UCSD-AML1 (cell line): ENCODE measurements at regions not wholly inside any gene's neighbourhood (a gene's known extent, or its start where the extent isn't known, plus 50 kb on each side); places are given as distances from the start of the nearest gene placed in this dataset.

Experiments used
- DNase-seq: peaks from one replicate; lab custom pipeline; 2025; ENCODE audit not compliant: unreplicated experiment; lab: John Stamatoyannopoulos, UW

DNA sequence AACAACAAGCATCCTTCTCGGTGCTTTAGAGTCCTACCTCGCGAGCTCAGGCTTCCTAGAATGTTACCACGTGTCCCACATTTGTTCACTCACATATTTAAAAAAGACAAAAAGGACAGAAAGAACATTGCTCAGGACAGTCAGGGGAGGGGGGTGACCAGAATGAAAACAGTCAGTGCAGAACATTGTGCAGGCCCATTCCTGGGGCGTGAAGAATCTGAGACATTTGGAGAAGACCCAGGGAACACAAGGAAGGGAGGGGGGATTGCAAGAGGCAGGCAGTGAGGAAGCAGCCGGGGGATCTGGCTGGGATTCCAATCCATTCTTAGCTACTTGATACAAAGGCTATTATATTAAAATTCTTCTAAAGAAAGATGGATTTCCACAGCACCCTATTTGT lies 270.4 kb upstream of the CITED2 start:
- no peak for DNase-seq

DNA sequence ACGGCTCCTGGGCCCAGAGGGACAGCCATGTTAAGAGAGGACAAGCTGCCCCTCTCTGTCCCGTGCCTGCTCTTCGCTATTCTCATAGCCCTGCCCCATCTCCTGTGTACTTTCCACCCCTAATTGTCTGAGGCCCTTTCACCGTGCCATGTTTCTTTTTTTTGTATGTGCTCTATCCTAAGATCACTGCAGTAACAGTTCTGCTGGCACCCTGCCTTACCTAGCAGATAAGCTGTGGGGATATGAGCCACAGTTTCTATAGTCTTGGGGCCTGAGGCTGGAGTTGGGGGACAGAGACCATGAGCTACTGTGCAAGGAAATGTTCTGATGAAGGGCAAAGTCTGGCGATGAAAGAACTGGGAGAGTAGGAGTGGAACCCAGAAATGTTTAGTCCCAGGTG lies 269.5 kb upstream of the CITED2 start:
- peak; percentile 10 for DNase-seq

DNA sequence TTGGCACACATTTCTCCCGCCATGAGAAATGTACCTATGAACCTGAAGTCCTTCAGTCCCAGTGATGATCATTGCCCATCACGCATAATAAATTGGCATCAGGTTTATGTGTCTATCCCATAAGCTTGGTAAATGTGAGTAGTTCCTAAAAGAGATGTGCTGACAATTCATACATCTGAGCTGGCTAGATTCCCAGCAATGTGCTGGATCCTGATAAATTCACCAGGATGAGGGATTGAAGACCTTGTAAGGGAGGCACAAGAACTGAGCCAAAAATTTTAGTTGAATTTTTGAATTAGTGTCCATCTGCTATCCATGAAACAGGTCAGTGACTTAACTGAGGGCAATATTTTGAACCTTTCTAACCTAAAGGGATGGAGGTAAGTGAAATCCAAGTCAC lies 267.9 kb upstream of the CITED2 start:
- no peak for DNase-seq

DNA sequence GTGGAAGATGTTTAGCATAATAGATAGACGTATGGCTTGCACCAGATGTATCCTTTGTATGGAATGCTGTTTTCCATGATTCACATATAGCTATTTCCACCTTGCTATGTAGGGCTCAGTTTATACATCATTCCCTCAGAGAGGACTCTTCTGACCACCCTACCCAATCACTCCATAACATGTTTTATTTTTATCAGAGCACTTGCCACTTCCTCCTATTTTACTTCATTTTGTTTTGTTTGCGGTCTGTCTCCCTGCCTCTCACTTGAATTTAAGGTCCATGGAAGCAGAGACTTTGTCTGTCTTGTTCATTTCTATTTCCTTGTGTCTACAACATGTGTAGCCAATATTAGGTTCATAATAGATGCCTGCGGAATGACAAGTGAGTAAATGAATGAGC lies 266.9 kb upstream of the CITED2 start:
- no peak for DNase-seq

DNA sequence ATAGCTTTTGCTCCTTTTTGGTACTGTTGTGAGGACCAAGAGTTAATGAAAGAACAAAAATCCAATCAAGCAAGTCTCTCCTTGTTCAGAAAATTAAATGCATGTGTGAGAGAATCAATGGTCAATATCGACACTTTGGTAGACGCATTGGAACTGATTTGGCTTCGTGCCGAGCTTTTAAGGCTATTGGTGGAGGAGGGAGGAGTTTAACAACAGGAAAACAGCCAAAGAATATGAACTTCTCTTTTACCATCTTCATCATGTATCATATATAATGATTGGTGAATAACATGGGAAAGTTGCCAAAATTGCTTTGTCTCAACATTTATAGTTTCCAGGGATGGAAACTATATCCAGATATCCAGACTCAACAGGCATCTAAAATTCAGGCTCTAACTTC lies 266.5 kb upstream of the CITED2 start:
- DNase-seq: no peak

DNA sequence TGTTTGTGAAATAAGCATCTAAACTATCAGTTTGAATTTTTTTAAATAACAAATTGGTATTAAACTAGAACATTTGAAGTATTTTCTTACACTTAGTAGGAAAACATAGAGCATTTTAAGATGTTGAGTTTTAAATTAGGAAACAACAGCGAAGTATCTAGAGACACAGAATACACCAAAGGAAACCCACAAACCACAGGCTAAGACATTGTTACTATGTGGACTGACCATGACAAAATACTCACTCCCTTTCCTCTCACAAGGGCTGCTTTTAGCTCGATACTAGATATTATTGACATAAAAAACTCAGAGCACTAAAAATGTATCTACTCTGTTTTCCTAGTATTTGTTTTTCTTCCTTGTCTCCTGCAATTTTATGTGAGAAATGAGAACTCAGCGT lies 266.0 kb upstream of the CITED2 start:
- DNase-seq: peak; percentile 11

DNA sequence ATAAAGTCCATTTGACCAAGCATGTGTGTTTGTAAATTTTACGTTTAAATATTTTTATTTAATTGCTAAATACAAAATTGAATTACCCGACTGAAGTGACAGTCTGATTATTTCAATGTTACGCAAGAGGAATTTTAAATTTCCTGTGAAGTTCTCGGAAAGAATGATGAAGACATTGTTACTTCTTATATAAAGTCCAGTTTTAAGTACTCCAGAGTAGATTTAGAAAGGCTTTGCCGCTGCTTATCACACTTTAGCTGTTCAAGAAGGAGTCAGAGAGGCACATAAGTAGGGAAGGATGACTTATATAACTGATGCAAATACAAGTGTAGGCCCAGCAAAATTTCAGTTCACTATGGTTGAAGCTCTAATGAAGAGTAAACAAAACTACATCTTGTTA lies 265.1 kb upstream of the CITED2 start:
- no peak for DNase-seq

DNA sequence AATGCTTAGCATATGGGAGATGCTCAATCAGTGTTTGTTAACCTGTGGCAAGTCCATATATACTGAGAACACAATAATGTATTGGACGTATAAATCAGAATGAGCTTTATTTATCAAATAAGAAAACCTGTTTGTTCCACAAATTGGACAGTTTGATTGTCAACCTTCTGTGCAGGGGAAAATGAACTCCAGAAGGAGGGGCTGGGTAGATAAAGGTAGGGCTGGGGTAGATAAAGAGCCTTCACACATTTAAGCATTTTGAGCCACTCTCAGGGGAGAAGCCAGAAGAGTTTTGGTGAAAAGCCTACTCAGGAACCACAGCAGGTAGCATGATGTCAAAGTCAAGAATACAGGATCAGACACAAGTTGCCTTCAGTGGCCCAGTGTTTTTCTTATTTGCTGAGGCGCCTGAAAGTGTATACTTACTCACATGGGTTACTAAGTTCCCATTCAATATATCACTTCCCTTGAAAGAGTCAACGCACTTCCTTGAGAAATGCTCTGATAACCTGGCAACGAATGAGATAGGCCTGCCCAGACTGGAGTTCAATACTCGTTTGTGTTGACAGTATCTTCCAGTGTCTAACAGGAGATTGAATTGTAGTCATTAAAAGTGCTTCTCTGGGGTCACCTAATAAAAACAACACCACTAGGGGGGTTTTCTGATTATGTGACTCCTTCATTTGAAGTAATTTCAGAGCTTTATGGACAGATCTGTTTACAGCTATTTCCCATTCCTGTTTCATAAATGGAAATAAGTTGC lies 263.9 kb upstream of the CITED2 start:
- DNase-seq: no peak

DNA sequence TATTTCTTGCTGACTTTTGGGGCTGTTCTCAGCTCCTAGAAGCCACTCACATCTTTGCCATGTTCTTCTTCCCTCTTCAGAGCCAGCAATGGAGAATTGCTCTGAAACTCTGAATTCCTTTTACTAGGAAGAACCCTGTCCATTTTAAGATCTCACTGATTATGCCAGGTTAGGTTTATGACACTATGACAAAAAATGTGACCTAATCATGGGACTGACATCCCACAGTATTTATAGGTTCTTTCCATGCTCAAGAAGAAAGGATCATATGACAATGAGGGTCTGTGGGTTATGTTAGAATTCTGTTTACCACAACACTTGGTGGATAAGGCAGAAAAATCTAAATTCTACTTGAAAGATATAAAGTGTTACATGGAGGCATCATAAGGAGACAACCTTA lies 263.3 kb upstream of the CITED2 start:
- DNase-seq: no peak

DNA sequence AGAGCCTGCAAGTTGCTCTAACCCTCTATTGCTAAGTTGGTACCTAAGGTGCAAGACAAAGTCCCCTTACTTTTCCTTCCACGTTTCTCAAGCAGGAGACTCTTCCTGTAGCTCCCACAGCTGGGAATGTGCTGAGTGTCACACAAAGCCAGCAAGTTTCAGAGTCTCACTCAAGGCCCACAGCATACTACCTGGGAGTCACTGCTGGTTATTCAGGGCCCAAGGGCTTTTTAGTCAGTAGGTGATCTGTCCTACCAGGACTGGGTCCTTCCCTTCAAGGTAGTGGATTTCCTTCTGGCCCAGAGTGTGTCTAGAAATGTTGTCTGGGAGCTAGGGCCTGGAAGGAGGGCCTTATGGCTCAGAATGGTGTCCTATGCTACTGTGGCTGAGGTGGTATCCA lies 261.9 kb upstream of the CITED2 start:
- DNase-seq: peak; percentile 14

DNA sequence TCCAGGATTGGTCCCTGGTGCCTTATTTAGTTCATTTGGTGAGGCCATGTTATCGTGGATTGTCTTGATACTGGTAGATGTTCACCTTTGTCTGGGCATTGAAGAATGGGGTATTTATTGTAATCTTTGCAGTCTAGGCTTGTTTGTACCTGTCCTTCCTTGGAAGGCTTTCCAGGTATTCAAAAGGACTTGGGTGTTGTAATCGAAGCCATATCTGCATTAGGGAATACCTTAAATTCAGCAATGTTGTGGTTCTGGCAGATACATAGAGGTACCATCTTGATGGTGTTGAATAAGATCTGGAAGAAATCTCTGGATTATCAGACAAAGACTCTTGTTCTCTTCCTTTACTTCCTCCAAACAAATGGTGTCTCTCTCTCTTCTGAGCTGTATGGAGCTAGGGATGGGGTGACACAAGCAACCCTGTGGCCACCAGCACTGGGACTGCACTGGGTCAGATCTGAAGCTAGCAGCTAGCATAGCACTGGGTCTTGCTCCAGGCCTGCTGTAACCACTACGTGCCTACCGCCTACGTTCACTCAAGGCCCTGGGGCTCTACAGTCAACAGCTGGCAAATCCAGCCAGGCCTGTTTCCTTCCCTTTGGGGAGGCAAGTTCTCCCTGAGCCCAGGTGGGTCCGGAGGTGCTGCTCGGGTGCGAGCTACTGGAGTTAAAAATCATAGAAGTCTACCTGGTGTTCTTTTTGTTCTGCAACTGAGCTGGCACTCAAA lies 261.1 kb upstream of the CITED2 start:
- DNase-seq: peak; percentile 7

DNA sequence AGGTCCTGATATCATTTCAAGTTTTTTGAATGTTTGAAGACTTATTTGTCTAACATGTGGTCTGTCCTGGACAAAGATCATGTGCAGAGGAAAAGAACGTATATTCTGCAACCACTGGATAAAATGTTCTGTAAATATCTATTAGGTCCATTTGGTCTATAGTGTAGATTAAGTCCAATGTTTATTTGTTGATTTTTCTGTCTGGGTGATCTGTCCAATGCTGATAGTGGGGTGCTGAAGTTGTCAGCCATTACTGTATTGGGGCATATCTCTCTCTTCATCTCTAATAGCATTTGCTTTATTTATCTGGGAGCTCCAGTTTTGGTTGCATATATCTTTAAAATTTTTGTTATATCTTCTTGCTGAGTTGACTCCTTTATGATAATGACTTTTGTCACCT lies 258.4 kb upstream of the CITED2 start:
- no peak for DNase-seq

DNA sequence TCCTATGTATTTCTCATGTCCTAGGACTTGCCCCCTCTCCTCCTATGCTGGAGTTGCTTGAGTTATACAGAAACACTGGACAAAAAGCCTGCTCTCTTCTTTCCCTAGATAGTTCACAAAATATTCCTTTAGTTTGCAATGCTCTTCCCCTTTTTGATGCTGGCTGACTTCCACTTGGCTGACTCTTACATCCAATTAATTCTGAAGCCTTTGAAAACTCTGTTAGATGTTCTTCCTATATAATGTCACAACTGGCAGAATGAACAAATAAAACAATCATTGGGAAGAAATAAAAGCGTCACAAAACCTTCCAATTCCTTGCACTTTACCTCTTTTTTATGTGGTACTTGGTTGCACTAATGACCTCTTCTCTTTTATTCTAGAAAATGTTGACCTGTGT lies 253.8 kb upstream of the CITED2 start:
- DNase-seq: no peak

DNA sequence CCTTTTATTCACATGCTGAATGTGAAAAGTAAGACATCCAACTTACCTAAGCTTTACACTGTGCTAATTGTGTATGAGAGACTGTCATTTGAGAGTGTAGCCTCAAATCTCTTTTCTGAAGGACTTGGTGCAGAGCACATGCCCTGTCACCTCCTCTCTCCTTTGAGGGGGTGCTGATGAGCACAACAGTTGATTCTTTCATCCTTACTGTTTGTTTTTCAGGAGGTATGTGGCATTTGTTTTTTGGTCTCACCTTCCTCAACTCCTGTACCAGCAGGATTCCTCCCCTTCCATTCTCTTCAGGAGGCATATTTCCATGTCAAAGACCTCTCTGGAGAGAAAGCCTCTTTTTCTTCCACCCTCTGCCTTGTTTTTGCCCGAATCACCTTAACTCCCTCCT lies 252.6 kb upstream of the CITED2 start:
- DNase-seq: no peak

DNA sequence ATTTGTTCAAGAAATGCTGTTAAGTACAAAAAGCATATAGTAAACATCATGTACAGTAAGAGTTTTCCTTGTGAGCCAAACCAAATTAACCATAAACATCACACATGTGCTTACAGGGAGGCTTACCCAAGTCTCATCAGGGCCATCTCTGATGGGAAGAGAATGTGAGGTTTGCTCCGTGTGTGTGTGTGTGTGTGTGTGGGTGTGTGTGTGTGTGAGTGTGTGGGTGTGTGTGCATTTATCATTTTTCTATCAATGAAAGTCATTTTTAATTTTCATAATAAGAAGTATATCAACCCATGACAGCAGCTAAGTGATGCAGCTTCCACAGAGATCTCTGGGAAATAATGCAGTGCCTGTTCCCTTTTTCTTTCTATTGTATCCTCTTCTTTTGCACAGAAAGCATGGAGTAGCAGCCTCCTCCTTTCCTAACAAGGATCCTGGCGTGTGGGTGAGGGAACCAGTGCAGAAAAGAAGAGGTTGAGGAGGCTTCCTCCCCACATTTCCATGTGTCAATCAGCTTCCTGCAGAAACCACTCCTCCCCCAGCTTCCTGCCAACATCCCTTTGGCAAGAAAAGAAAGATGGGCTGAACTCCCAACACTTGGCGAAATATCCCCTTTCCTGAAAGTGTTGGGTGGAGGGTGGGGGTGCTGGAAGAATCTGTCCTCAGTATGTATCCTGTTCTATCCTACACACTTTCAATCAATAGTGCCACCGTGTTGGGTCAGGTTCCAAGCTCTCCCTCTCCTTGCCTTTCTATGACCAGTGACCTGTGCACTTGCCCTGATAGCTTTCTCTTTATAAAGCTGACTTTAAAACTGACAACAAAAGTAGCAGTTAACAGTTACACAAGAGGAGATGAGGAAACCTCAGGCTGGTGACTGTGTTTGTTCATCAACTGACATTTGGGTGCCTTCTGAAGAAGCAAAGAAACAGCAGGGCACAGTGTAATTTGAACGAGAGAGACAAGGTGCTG lies 251.8 kb upstream of the CITED2 start:
- DNase-seq: peak; percentile 76

DNA sequence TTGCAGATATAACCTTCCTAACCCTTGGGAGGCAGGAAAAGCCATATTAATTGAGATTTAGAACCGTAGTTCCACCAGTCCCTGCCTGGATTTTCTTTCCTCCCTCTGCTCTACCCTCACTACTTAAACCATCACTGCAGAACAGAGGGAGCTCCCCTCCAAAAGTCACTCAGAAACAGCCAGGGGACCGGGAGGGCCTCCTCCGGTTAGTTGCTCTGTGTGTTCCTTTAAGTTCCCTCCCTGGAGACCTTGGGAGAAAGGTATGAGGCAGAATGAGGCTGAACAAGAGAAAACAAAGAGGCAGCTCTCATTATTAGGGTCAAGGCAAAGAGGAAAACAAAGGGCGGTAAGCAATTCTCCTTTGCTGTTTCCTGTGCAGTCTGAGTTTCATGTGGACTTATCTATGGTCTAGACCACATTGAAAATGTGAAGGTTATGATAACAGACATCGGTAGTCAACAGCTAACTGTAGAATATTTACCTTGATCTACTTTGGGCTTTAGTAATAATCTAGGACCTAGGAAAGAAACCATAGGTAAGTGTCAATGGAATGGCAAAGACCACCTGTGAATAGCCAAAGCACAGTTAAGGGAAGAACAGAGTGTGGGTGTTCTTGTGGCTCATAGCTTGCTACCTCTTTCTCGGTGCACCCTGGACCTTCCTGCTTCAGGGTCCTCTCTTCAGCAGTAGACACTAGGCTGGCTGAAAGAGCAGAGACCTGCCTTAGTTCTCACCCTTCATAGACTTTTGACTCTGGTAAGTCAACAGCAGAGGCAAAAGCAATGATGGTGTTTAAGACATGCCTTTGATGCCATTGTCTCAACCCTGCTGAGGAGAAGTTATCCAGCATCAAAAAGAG lies 250.9 kb upstream of the CITED2 start:
- peak; percentile 19 for DNase-seq

DNA sequence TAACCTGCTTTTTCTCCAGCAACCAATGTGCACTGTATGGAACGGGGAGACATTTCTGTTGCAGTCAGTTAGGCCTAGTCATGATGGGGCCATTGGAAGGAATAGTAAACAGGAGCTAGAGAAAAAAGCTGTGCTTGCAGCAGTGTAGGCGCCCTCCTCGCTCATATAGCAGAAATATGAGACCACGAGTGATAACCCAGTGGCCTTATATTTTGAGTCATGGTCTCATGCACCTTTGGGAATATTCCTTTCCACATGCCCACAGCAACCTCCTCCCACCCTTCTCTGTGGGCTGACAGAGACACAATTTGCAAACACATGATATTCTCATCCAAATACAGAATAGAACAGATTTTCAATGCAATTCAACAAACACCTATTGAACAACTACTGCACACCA lies 248.9 kb upstream of the CITED2 start:
- no peak for DNase-seq

DNA sequence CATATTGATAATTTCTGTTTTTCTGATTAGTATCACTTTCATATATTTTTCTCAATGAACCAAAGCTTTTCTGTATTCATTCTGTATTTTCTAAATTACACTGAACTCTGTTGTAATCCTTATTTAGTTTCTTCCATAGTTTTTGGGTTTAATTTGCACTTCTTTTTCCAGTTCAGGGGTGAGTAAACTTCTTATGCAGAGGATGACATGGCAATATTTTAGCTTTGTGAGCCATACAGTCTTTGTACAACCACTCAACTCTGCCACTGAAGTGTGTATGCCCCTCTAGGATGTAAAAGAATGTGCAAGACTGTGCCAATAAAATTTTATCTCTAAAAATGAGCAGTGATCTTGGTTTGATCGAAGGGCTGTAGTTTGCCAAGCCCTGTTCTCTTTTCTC lies 239.0 kb upstream of the CITED2 start:
- DNase-seq: no peak

DNA sequence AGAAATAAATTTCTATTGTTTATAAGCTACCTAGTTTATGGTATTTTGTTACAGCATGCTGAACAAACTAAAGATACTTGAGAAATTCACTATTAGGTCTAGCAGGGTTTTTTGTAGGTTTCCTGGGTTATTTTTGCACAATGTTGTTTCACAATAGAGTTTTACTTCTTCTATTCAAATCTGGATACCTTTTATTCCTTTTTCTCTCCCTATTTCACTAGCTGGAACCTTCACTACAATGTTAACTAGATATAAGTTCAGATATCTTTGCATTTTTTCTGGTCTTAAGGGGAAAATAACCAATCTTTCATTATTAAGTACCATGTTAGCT lies 237.7 kb upstream of the CITED2 start:
- DNase-seq: no peak

DNA sequence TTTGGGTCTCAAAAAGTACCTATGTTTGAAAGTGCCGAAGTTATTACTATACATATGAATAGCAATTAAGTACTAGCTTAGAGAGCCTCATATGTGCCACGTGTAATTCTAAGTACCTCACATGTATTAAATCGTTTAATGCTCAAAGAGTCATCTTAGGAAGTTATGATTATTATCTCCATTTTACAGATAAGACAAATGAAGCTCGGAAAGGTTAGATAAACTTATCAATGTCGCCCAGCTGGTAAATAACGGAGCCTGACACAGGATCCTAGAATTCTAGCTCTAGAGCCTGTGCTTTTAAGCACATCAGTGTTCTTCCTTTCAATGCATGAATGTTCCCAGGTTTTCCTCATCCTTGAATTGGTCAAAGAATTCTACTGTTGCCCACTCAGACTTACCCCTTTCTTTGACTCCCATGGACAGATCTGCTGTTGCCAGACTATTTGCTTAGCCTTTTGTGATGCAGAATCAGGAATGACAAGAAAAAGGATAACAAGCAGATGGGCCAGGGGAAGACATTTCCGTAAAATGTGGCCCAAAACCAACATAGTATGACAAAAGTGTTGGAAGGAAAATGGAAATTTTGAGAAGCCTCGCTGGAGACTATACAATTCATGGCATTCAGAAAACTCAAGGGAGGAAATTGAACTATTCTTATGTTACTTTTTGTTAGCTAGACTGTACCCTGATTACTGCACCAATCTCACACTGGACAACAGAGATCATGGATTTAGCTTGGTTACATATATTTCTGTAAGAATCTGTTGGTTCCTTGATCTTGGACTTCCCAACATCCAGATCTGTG lies 237.1 kb upstream of the CITED2 start:
- DNase-seq: no peak
